ENCODE measurements at regions not wholly inside any gene's neighbourhood (a gene's known extent, or its start where the extent isn't known, plus 50 kb on each side); places are given as distances from the start of the nearest gene placed in this dataset.
"Not testable (repeated sequence)": the region's sequence is repeated elsewhere in the genome, so short reads cannot be mapped to it uniquely, and the experiment has no call there.

GRCh38 chr14:65153101-65153500, 50.8 kb upstream of the MAX start:
- DNase-seq, result no peak

GRCh38 chr14:65156568-65157366, 54.5 kb upstream of the MAX start:
- DNase-seq, result no peak

GRCh38 chr14:65159281-65160062, 57.2 kb upstream of the MAX start:
- no peak for DNase-seq

GRCh38 chr14:65160091-65160490, 57.8 kb upstream of the MAX start:
- no peak for DNase-seq

- no peak for DNase-seq
Measured at GRCh38 chr14:65162031-65162430, 59.7 kb upstream of the MAX start.

GRCh38 chr14:65164068-65164824, 61.9 kb upstream of the MAX start:
- peak; percentile 28 for DNase-seq

- no peak for DNase-seq
Measured at GRCh38 chr14:65164825-65165135, 62.5 kb upstream of the MAX start.

GRCh38 chr14:65167072-65167645, 64.8 kb upstream of the MAX start:
- no peak for DNase-seq

GRCh38 chr14:65168840-65169239, 66.5 kb upstream of the MAX start:
- DNase-seq, result no peak

GRCh38 chr14:65169351-65169750, 67.0 kb upstream of the MAX start:
- DNase-seq, result no peak

GRCh38 chr14:65170318-65170717, 68.0 kb upstream of the MAX start:
- peak; percentile 10 for DNase-seq

GRCh38 chr14:65170768-65171507, 68.6 kb upstream of the MAX start:
- peak; percentile 60 for DNase-seq

GRCh38 chr14:65173973-65174693, 71.8 kb upstream of the MAX start:
- no peak for DNase-seq

- DNase-seq, result no peak
Measured at GRCh38 chr14:65174783-65175182, 72.5 kb upstream of the MAX start.

- no peak for DNase-seq
Measured at GRCh38 chr14:65177551-65177950, 75.2 kb upstream of the MAX start.

GRCh38 chr14:65179231-65179630, 76.9 kb upstream of the MAX start:
- DNase-seq, result not testable (repeated sequence)

GRCh38 chr14:65179918-65180724, 77.8 kb upstream of the MAX start:
- no peak for DNase-seq

- DNase-seq, result no peak
Measured at GRCh38 chr14:65180725-65181025, 78.4 kb upstream of the MAX start.

GRCh38 chr14:65184032-65184764, 81.9 kb upstream of the MAX start:
- no peak for DNase-seq

GRCh38 chr14:65185829-65186228, 83.5 kb upstream of the MAX start:
- DNase-seq, result no peak

Data from renal pelvis (tissue), 1 donor.